ENCODE measurements at regions not wholly inside any gene's neighbourhood (a gene's known extent, or its start where the extent isn't known, plus 50 kb on each side); places are given as distances from the start of the nearest gene placed in this dataset.

DNA sequence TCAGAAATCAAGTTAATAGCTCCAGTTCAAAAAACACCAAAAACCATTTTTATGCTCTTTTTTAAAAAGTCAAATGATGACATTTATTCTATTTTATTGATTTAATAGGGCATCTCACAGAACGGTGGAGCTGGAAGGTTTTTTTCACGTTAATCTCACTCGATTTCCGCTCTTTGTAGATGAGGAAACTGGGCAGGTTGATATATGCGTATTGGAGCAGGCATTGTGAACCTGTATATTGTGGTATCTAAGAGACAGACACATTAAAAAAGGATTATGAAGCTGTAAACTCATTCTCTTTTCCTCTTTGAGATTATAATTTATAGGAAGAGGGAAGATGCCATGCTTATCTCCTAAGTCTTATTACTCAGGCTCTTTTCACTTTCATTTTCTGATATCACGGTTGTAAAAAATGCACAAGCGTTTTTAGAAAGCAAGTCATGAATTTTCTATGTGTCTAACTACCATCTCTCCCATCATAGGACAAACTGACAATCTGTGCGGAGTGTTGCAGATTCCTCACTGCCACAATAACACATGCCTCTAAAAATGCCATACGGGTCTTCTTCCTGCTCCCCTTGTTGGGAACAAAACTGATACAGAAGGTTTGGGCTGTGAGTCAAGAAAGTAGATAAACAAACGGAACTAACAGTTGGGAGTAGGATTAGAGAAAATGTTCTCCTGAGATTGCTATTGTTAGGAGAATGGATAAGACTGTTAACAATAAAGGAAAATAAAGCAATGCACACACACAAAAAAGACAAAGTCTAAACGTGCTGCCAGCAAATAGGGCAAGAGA is 1997.7 kb downstream of the MAT2B start:
- Histone ChIP-seq H3K9me3 (ENCODE audit: severe bottlenecking) (peaks cover 3% of the 10 kb centered on the region), H3K27me3 (ENCODE audit: insufficient read depth, poor library complexity, severe bottlenecking) (peaks cover 14% of the 10 kb centered on the region), H3K4me3 (ENCODE audit: severe bottlenecking) (peak overlapping the region; percentile 8), H3K4me1 (ENCODE audit: insufficient read depth, poor library complexity, severe bottlenecking) (no peaks in the 10 kb centered on the region), H3K36me3 (ENCODE audit: low read depth) (no peaks in the 10 kb centered on the region), H3K27ac (ENCODE audit: poor library complexity, severe bottlenecking) (no peak overlapping the region)
- TF ChIP-seq, protein P1, sequence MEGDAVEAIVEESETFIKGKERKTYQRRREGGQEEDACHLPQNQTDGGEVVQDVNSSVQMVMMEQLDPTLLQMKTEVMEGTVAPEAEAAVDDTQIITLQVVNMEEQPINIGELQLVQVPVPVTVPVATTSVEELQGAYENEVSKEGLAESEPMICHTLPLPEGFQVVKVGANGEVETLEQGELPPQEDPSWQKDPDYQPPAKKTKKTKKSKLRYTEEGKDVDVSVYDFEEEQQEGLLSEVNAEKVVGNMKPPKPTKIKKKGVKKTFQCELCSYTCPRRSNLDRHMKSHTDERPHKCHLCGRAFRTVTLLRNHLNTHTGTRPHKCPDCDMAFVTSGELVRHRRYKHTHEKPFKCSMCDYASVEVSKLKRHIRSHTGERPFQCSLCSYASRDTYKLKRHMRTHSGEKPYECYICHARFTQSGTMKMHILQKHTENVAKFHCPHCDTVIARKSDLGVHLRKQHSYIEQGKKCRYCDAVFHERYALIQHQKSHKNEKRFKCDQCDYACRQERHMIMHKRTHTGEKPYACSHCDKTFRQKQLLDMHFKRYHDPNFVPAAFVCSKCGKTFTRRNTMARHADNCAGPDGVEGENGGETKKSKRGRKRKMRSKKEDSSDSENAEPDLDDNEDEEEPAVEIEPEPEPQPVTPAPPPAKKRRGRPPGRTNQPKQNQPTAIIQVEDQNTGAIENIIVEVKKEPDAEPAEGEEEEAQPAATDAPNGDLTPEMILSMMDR (IDR thresholded peaks at IDR 0.05; ENCODE audit: poor library complexity, severe bottlenecking): no peak
- no peak for DNase-seq (ENCODE audit: low spot score)
- peak; percentile 36 for ATAC-seq (ENCODE audit: low read depth)

DNA sequence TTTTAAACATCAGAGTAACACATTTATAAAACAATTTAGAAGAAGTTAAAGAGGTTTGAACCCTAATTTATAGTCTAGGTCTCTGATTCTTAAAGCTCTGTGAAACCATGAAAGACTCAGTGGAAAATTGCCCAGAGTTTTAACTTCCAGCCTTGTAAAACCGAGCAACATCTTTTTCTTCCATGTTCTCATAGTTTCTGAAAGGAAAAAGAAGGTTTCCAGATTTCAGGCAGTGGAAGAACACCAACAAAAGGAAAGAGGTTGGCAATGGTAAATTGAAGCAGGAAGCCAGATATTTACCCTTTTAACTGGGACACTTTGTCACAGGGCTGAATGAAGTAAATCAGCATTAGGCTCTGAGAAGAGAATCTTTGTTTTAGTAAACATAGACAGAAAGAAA is 1999.3 kb downstream of the MAT2B start:
- peaks cover 14% of the 10 kb centered on the region for H3K27me3 ChIP-seq (ENCODE audit: insufficient read depth, poor library complexity, severe bottlenecking)
- peaks cover 12% of the 10 kb centered on the region for H3K9me3 ChIP-seq (ENCODE audit: severe bottlenecking)
- no peak for DNase-seq (ENCODE audit: low spot score)
- ATAC-seq (ENCODE audit: low read depth): no peak
- TF ChIP-seq, protein P1 (IDR thresholded peaks at IDR 0.05; ENCODE audit: poor library complexity, severe bottlenecking): no peak
- H3K36me3 ChIP-seq (ENCODE audit: low read depth): no peaks in the 10 kb centered on the region
- no peaks in the 10 kb centered on the region for H3K4me1 ChIP-seq (ENCODE audit: insufficient read depth, poor library complexity, severe bottlenecking)
- H3K4me3 ChIP-seq (ENCODE audit: severe bottlenecking): no peak overlapping the region
- H3K27ac ChIP-seq (ENCODE audit: poor library complexity, severe bottlenecking): no peak overlapping the region

DNA sequence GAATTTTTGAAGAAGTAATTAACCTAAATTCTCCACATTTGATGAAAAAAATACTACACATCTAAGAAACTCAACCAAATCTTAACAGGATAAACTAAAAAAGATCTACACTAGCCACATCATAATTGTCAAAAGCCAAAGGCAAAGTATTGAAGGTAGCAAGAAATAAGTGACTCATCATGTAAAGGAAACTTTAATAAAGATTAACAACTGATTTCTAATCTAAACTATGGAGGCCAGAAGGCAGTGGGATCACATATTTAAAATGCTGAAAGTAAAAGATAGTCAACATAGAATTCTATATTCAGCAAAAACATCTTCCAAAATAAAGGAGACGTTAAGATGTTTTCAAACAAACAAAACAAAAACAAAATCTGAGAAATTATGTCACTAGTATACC is 2002.9 kb downstream of the MAT2B start:
- H3K27me3 ChIP-seq (ENCODE audit: insufficient read depth, poor library complexity, severe bottlenecking): peaks cover 14% of the 10 kb centered on the region
- H3K4me1 ChIP-seq (ENCODE audit: insufficient read depth, poor library complexity, severe bottlenecking): no peaks in the 10 kb centered on the region
- H3K36me3 ChIP-seq (ENCODE audit: low read depth): no peaks in the 10 kb centered on the region
- TF ChIP-seq, protein P1 (IDR thresholded peaks at IDR 0.05; ENCODE audit: poor library complexity, severe bottlenecking): no peak
- ATAC-seq (ENCODE audit: low read depth) (no peak), DNase-seq (ENCODE audit: low spot score) (no peak)
- H3K27ac ChIP-seq (ENCODE audit: poor library complexity, severe bottlenecking): no peak overlapping the region
- no peak overlapping the region for H3K4me3 ChIP-seq (ENCODE audit: severe bottlenecking)
- peaks cover 12% of the 10 kb centered on the region for H3K9me3 ChIP-seq (ENCODE audit: severe bottlenecking)

DNA sequence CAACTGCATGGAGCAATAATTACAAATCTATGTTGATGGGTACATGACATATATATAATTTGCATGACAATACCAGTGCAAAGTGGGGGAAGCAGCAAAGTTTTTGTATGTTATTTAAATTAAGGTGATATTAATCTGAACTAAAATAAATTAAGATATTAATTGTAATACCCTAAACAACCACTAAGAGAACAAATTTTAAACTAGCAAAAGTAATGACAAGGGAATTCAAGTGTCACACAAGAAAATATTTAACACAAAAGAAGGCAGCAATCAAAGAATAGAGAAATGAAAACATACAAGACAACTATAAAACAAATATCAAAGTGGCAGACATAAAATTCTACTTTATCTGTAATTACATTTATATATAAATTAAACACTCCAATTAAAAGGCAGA is 2003.4 kb downstream of the MAT2B start:
- Histone ChIP-seq H3K9me3 (ENCODE audit: severe bottlenecking) (peaks cover 12% of the 10 kb centered on the region), H3K36me3 (ENCODE audit: low read depth) (no peaks in the 10 kb centered on the region), H3K4me3 (ENCODE audit: severe bottlenecking) (no peak overlapping the region), H3K4me1 (ENCODE audit: insufficient read depth, poor library complexity, severe bottlenecking) (no peaks in the 10 kb centered on the region), H3K27ac (ENCODE audit: poor library complexity, severe bottlenecking) (no peak overlapping the region), H3K27me3 (ENCODE audit: insufficient read depth, poor library complexity, severe bottlenecking) (peaks cover 14% of the 10 kb centered on the region)
- DNase-seq (ENCODE audit: low spot score) (no peak), ATAC-seq (ENCODE audit: low read depth) (no peak)
- TF ChIP-seq, protein P1 (IDR thresholded peaks at IDR 0.05; ENCODE audit: poor library complexity, severe bottlenecking): no peak
